Glutamatergic neuron (in vitro differentiated cells): ENCODE measurements at regions not wholly inside any gene's neighbourhood (a gene's known extent, or its start where the extent isn't known, plus 50 kb on each side); places are given as distances from the start of the nearest gene placed in this dataset.

Experiments used
- DNase-seq: peaks from one replicate; pipeline ENCODE4 v3.0.0; 2022
- H3K27ac Mint-ChIP-seq: one replicate; pipeline ENCODE4 v1.8.0; 2020; ENCODE audit warnings: mild to moderate bottlenecking, mixed read lengths, inconsistent platforms; ENCODE audit not compliant: unreplicated experiment
- H3K27me3 Mint-ChIP-seq: one replicate; pipeline ENCODE4 v1.8.0; 2020; ENCODE audit warnings: mild to moderate bottlenecking, moderate library complexity, mixed read lengths, inconsistent platforms; ENCODE audit not compliant: unreplicated experiment
- H3K36me3 Mint-ChIP-seq: one replicate; pipeline ENCODE4 v1.8.0; 2020; ENCODE audit warnings: mild to moderate bottlenecking, mixed read lengths, inconsistent platforms; ENCODE audit not compliant: unreplicated experiment
- H3K4me1 Mint-ChIP-seq: one replicate; pipeline ENCODE4 v1.8.0; 2020; ENCODE audit warnings: mild to moderate bottlenecking, low read depth, mixed read lengths, inconsistent platforms; ENCODE audit not compliant: unreplicated experiment
- H3K4me3 Mint-ChIP-seq: one replicate; pipeline ENCODE4 v1.8.0; 2020; ENCODE audit warnings: mild to moderate bottlenecking, mixed read lengths, inconsistent platforms; ENCODE audit not compliant: unreplicated experiment
- H3K9me3 Mint-ChIP-seq: one replicate; pipeline ENCODE4 v1.8.0; 2020; ENCODE audit warnings: mild to moderate bottlenecking, moderate library complexity, mixed read lengths, inconsistent platforms; ENCODE audit not compliant: unreplicated experiment
- TF ChIP-seq, protein P1 (sequence below): fragments of 200-600 bp; sonication (generic); IDR thresholded peaks from one replicate; pipeline ENCODE4 v1.5.0; 2021; ENCODE audit not compliant: partially characterized antibody, unreplicated experiment

DNA sequence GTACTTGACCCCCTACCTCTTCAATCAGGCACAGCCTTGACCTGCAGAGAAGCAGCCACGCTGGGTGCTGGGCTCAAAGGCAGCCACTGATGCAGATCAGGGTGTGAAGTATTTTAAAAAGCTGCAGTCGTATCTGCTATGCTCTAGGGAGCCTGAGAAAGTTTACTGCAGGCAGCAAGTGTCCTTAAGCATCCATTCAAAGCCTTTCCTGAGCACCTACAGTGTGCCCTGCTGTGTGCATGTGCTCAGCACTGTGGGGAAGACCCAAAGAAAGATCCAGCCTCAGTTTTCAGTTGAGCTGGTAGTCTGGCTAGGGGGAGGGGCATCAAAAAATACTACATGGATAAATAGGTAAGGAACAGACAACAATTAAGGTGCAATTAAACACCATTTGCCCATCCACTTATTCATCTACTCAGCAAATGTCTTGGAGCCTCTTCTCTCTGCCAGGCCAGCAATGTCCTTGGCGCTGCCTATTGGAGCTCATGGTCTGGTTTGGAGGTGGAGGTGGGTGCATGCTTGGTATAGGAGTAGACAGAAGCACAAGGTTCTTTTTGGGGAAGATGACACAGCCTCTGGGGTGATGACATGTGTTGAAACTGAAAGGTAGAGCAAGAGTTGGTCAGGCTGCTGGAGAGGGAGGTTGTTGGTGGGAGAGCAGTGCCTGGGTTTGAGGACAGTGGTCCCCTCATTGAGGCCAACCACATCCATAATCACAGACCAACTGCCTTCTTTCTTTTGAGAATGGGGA lies 85.9 kb upstream of the PRR23C start:
- Mint-ChIP-seq H3K27me3 (peaks cover 5% of the 10 kb centered on the region), H3K27ac (no peak overlapping the region), H3K4me3 (no peak overlapping the region), H3K4me1 (no peaks in the 10 kb centered on the region), H3K36me3 (no peaks in the 10 kb centered on the region), H3K9me3 (peaks cover 5% of the 10 kb centered on the region)
- no peak for DNase-seq
- TF ChIP-seq, protein P1, sequence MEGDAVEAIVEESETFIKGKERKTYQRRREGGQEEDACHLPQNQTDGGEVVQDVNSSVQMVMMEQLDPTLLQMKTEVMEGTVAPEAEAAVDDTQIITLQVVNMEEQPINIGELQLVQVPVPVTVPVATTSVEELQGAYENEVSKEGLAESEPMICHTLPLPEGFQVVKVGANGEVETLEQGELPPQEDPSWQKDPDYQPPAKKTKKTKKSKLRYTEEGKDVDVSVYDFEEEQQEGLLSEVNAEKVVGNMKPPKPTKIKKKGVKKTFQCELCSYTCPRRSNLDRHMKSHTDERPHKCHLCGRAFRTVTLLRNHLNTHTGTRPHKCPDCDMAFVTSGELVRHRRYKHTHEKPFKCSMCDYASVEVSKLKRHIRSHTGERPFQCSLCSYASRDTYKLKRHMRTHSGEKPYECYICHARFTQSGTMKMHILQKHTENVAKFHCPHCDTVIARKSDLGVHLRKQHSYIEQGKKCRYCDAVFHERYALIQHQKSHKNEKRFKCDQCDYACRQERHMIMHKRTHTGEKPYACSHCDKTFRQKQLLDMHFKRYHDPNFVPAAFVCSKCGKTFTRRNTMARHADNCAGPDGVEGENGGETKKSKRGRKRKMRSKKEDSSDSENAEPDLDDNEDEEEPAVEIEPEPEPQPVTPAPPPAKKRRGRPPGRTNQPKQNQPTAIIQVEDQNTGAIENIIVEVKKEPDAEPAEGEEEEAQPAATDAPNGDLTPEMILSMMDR, result no peak

DNA sequence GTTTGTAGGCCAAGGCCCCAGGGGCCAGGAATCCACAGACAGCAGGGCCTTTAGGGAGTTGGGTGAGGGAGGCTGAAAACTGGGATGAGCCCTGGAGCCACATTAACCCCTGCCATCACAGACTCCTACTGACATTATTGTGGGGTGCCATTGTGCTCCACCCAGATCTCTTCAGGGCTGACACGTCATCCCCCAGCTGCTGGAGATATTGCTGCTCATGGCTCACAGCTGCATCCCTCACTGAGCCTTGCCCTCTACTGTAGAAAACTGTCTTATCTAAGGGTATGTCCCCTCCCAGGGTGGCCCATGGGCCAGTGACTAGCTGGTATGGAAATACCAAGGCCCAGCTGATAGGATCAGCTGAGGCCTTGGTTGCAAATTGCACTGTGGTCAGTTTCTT lies 87.3 kb upstream of the PRR23C start:
- no peak overlapping the region for H3K4me3 Mint-ChIP-seq
- H3K36me3 Mint-ChIP-seq, result no peaks in the 10 kb centered on the region
- peaks cover 5% of the 10 kb centered on the region for H3K9me3 Mint-ChIP-seq
- TF ChIP-seq, protein P1, result no peak
- H3K27ac Mint-ChIP-seq, result no peak overlapping the region
- peaks cover 5% of the 10 kb centered on the region for H3K27me3 Mint-ChIP-seq
- H3K4me1 Mint-ChIP-seq, result no peaks in the 10 kb centered on the region
- no peak for DNase-seq

DNA sequence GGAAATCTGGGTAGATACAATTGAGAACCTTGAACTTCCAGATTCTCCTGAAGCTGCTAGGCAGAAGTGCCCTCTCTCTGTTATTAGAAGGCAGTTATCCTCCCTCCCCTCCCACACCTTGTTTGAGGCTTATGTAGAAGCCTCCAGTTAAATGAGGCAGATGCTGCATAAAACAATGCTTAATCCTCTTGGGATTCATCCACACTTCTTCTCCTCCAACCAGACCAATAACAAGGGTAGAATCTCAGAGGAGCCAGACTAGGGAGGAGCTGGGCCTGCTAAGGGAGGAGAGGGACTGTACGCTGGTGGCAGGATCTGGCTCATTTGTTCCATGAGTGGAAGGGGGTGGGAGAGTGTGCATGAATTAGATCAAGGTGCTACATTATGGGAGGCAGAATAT lies 88.3 kb upstream of the PRR23C start:
- no peaks in the 10 kb centered on the region for H3K36me3 Mint-ChIP-seq
- TF ChIP-seq, protein P1, result no peak
- no peaks in the 10 kb centered on the region for H3K4me1 Mint-ChIP-seq

DNA sequence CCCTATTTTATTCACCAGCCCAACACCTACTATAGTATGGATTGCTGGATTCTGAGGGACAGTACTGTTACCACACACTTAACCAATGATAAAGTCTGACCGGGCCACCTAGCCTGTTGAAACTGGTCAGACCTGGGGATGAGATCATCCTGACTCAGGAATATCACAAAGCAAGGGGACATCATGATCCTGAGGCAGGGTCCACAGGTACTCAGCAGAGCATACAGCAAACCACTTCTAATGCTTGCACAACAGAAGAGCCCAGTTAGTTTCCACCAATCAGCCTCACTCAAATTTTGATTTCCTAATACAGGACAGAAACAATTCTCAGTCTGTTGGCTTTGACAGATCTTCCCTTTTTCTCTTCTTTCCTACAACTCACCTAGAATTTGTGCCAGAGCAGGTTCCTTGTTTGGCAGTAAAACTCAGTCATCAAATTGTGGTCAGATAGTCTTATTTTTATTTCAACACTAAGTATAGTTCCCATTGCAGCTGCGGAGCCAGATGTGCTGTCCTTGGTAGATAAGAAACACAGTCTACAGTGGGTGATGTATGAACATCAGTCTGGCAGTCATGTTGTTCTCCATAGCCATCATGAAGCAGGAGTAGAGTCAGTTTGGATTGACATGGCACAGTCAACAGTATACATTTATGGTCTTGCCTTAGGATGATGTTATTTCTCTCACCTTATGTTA lies 90.1 kb upstream of the PRR23C start:
- Mint-ChIP-seq H3K27ac (no peak overlapping the region), H3K4me1 (no peaks in the 10 kb centered on the region), H3K9me3 (peaks cover 2% of the 10 kb centered on the region), H3K36me3 (no peaks in the 10 kb centered on the region), H3K4me3 (no peak overlapping the region), H3K27me3 (peaks cover 2% of the 10 kb centered on the region)
- DNase-seq, result no peak
- TF ChIP-seq, protein P1, result no peak

More for the DNA sequence above, 88.3 kb upstream of the PRR23C start:
- DNase-seq, result no peak
- Mint-ChIP-seq H3K4me3 (no peak overlapping the region), H3K27me3 (peaks cover 5% of the 10 kb centered on the region), H3K9me3 (peaks cover 5% of the 10 kb centered on the region), H3K27ac (no peak overlapping the region)

DNA sequence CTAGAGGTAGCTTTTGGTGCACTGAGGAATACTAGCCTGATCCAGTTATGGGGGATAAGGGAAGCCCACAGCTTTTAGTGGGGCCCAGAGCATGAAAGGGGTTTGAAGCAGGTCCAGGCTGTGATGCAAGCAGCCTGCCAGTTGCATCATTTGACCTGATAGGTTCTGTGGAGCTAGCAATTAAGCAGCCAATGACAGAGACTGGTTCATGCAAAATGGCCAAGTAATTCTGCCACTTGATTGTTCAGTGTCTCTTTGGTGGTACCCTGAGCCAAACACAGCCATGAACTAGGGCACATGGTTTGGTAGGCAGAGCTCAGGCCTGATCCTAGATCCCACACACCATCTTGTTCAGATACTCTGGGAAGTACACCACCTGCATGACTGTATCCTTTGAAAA lies 91.0 kb upstream of the PRR23C start:
- Mint-ChIP-seq H3K27ac (no peak overlapping the region), H3K27me3 (peaks cover 2% of the 10 kb centered on the region), H3K4me3 (no peak overlapping the region), H3K9me3 (peaks cover 1% of the 10 kb centered on the region), H3K4me1 (no peaks in the 10 kb centered on the region), H3K36me3 (no peaks in the 10 kb centered on the region)
- DNase-seq, result no peak
- TF ChIP-seq, protein P1, result no peak
